ENCODE measurements at regions not wholly inside any gene's neighbourhood (a gene's known extent, or its start where the extent isn't known, plus 50 kb on each side); places are given as distances from the start of the nearest gene placed in this dataset.

DNA sequence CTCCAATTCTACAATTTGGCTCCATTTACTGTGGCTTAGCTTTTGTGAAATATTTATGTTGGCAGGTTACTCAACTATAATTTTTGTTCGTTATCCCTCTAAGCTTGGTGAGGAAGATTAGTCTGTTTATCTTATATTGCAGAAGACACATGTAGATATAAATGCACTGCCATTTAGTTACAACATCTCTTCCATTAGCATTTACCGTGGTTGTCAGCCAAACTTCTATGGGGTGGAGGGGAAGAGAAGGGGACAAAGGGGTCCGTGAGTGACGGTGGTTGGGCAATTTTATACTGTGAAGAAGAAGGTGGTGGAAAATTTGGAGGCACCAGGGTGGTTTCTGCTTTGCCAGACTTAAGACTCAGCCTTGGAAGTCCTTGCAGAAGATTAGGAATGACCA lies 117.6 kb upstream of the CXCR4 start:
- Histone ChIP-seq H3K9ac (ENCODE audit: low read length) (no peak overlapping the region), H3K36me3 (ENCODE audit: insufficient read depth, low read length) (no peaks in the 10 kb centered on the region), H3K4me1 (ENCODE audit: insufficient read depth, low read length) (peaks cover 34% of the 10 kb centered on the region), H3K27ac (ENCODE audit: low read depth, low read length) (no peak overlapping the region), H3K9me3 (ENCODE audit: low read length) (no peaks in the 10 kb centered on the region), H3K4me3 (ENCODE audit: low read depth in 1 of 2, low read length in 2 of 2) (no peak overlapping the region), H3K27me3 (ENCODE audit: control insufficient read depth in 1 of 2, insufficient read depth in 2 of 2, low read length in 2 of 2) (no peaks in the 10 kb centered on the region)

DNA sequence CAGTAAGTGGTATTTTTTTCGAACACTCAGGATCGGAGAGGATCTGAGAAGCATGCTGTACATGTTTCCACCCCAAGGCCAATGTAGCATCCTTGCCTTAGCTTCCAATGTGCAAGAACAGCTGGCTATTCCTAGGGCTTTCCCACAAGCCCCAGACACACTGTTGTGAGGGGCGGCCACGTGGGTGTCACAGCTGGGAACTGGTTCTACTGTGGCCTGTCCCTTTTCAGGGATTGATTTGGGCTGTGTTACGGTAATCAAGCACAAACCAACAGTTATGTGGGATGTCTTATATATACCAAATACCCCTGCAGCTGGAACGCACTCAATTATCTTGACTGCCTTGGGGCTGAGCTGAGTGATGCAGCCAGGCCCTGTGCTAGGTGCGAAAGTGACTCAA lies 116.3 kb upstream of the CXCR4 start:
- H3K27ac ChIP-seq (ENCODE audit: low read depth, low read length): no peak overlapping the region
- no peaks in the 10 kb centered on the region for H3K9me3 ChIP-seq (ENCODE audit: low read length)
- H3K4me1 ChIP-seq (ENCODE audit: insufficient read depth, low read length): peaks cover 34% of the 10 kb centered on the region
- H3K36me3 ChIP-seq (ENCODE audit: insufficient read depth, low read length): no peaks in the 10 kb centered on the region
- no peaks in the 10 kb centered on the region for H3K27me3 ChIP-seq (ENCODE audit: control insufficient read depth in 1 of 2, insufficient read depth in 2 of 2, low read length in 2 of 2)
- H3K4me3 ChIP-seq (ENCODE audit: low read depth in 1 of 2, low read length in 2 of 2): no peak overlapping the region
- H3K9ac ChIP-seq (ENCODE audit: low read length): no peak overlapping the region

DNA sequence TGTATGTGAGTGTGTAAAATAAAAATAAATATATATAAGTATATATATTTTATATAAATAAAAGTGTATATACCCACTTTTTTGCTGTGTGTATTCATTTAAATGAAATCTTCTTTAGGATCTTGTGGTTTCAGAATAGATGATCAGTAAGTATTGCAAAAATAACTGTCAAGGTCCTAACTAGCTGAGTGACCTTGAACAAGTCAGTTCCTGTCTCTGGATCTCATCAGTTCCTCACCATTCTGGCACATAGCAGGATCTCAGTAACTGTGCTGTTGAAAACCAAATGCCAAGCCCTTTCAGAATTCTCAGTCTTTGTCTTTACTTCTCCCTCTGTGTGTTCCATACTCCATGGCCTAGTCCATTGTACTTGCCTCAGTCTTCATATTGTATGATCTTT lies 115.3 kb upstream of the CXCR4 start:
- peaks cover 28% of the 10 kb centered on the region for H3K4me1 ChIP-seq (ENCODE audit: insufficient read depth, low read length)

DNA sequence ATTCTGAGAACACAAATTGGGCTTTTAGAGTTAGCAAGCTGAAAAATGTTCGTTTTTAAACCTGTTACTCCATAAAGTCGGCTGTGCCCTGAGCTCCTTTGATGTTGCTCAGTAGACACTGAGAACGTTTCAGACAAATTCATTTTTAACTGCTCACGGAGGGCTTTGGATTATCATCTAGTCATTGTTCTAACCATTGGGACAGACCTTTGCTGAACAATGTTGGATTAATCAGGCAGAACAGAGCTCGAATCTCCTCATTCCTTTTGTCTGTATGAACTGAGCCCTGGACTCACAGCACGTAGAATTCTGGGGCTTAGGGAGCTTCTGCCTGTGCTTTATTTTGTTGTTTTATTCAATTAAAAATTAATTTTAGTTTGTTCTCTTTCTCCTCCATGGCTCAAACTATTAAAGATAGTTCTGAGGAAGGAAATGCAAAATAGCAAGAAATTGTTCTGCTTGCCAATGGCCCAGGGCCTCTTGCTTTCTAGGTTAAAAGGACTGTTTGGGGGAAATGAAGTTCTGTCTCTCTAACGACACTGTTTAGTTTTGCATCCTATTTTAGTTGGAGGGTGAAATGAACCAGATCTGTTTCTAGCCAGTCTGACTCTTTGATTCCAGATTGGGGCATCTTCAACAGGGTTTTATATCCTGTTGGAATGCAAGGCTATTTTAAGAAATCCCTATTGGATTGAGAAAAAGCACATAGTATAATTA lies 114.7 kb upstream of the CXCR4 start:
- Histone ChIP-seq H3K27me3 (ENCODE audit: control insufficient read depth in 1 of 2, insufficient read depth in 2 of 2, low read length in 2 of 2) (no peaks in the 10 kb centered on the region), H3K27ac (ENCODE audit: low read depth, low read length) (no peak overlapping the region), H3K36me3 (ENCODE audit: insufficient read depth, low read length) (no peaks in the 10 kb centered on the region), H3K9ac (ENCODE audit: low read length) (no peak overlapping the region), H3K9me3 (ENCODE audit: low read length) (no peaks in the 10 kb centered on the region), H3K4me3 (ENCODE audit: low read depth in 1 of 2, low read length in 2 of 2) (no peak overlapping the region), H3K4me1 (ENCODE audit: insufficient read depth, low read length) (peaks cover 23% of the 10 kb centered on the region)

More for the DNA sequence above, 115.3 kb upstream of the CXCR4 start:
- Histone ChIP-seq H3K9ac (ENCODE audit: low read length) (no peak overlapping the region), H3K27me3 (ENCODE audit: control insufficient read depth in 1 of 2, insufficient read depth in 2 of 2, low read length in 2 of 2) (no peaks in the 10 kb centered on the region), H3K9me3 (ENCODE audit: low read length) (no peaks in the 10 kb centered on the region), H3K4me3 (ENCODE audit: low read depth in 1 of 2, low read length in 2 of 2) (no peak overlapping the region), H3K36me3 (ENCODE audit: insufficient read depth, low read length) (no peaks in the 10 kb centered on the region), H3K27ac (ENCODE audit: low read depth, low read length) (no peak overlapping the region)

DNA sequence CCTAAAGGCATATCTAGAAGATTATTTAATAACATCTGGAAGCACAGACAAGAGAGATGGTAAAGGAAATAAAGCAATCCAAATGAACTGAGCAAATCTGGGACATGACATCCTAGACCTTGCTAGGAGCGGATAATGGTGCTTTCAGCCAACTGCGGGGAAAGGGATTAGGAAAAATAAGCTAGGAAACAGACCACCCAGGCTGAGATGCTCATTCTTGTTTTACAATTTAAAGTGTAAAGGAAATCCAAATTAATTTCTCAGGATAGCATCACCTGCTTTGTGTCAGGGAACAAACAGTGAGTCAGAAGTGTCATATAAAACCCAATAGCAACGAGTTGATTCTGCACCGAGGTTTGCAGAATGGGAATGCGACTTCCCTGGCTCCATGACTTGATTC lies 112.5 kb upstream of the CXCR4 start:
- Histone ChIP-seq H3K9ac (ENCODE audit: low read length) (no peak overlapping the region), H3K9me3 (ENCODE audit: low read length) (no peaks in the 10 kb centered on the region), H3K36me3 (ENCODE audit: insufficient read depth, low read length) (no peaks in the 10 kb centered on the region), H3K4me3 (ENCODE audit: low read depth in 1 of 2, low read length in 2 of 2) (no peak overlapping the region), H3K27ac (ENCODE audit: low read depth, low read length) (no peak overlapping the region), H3K4me1 (ENCODE audit: insufficient read depth, low read length) (peaks cover 15% of the 10 kb centered on the region), H3K27me3 (ENCODE audit: control insufficient read depth in 1 of 2, insufficient read depth in 2 of 2, low read length in 2 of 2) (no peaks in the 10 kb centered on the region)

DNA sequence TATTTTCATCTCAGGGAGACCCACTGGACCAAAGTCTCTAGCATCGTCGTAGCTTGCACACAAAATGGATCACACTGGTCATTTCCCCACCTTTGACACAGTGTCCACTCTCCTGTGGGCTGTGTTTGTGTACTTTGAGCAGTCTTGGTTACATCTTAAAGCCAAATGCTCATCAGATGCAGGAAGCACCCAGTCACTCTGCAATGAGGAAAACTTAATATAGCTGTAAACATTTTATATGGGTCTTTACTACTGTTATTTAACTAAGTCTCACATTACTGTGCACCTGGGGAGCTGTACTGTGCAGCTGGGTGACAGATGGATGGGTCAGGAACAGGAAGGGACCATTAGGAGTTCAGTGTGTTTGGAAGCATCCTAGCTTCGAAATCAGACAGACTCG lies 109.0 kb upstream of the CXCR4 start:
- no peak overlapping the region for H3K27ac ChIP-seq (ENCODE audit: low read depth, low read length)
- peaks cover 6% of the 10 kb centered on the region for H3K4me1 ChIP-seq (ENCODE audit: insufficient read depth, low read length)
- no peaks in the 10 kb centered on the region for H3K36me3 ChIP-seq (ENCODE audit: insufficient read depth, low read length)
- no peak overlapping the region for H3K4me3 ChIP-seq (ENCODE audit: low read depth in 1 of 2, low read length in 2 of 2)
- no peaks in the 10 kb centered on the region for H3K9me3 ChIP-seq (ENCODE audit: low read length)
- no peak overlapping the region for H3K9ac ChIP-seq (ENCODE audit: low read length)
- no peaks in the 10 kb centered on the region for H3K27me3 ChIP-seq (ENCODE audit: control insufficient read depth in 1 of 2, insufficient read depth in 2 of 2, low read length in 2 of 2)

DNA sequence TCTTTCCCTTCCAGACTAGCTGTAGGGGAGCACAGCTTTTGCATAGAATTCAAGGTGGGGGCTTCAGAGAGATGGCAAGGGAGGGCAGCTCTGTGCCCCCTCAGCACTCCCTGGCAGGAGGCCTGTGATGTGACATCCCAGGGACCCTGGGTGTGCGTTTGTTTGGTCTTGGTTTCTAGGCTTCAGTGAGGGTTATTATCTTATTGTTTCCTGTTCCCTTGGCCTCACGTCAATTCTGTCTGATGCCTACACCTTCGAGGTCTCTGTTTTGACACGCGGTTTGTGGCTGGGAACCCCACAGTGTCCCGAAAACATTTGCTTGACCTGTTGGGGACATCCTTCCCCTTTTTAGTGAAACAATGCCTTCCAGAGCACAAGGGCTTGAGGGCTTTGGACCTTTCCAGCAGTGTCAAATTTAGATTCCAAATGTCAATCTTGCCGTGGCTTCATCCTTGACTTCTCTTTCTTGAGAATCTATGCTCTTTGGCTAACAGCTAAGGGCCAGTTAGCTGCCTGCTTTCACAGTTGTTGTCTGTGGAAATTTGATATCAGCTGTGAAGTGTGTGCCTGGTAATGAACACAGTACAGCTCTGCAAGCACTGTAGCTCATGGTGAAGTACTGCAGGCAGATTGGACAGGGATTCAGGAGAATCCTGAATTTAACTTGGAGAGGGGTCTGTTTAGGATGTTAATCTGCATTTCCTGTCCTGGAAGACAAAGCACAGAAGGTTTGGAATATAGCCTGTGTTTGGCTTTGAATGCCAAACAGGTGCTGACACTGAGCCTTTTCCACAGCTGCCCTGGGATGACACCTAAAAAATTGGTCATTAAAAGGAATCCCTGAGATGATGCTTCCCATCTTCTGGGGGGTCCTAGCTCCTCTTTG lies 108.2 kb upstream of the CXCR4 start:
- H3K4me3 ChIP-seq (ENCODE audit: low read depth in 1 of 2, low read length in 2 of 2): no peak overlapping the region
- no peaks in the 10 kb centered on the region for H3K9me3 ChIP-seq (ENCODE audit: low read length)
- no peaks in the 10 kb centered on the region for H3K36me3 ChIP-seq (ENCODE audit: insufficient read depth, low read length)
- H3K4me1 ChIP-seq (ENCODE audit: insufficient read depth, low read length): peaks cover 6% of the 10 kb centered on the region
- H3K27ac ChIP-seq (ENCODE audit: low read depth, low read length): no peak overlapping the region
- H3K27me3 ChIP-seq (ENCODE audit: control insufficient read depth in 1 of 2, insufficient read depth in 2 of 2, low read length in 2 of 2): no peaks in the 10 kb centered on the region
- no peak overlapping the region for H3K9ac ChIP-seq (ENCODE audit: low read length)

DNA sequence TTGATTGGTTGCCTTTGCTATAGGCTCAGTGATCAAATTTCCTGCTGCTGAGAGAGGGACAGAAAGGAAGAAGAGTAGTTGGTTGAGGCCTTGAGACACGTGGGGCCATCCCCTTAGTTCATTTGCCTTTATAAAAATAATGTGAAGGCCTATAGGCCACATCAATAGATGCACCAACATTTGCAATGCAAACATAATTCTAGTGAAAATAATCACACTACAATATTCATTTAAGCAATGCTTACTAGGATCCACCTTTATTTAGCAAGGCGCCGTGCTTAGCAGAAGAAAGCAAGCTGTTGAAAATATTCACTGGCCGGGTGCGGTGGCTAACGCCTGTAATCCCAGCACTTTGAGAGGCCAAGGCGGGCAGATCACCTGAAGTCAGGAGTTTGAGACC lies 105.3 kb upstream of the CXCR4 start:
- H3K27me3 ChIP-seq (ENCODE audit: control insufficient read depth in 1 of 2, insufficient read depth in 2 of 2, low read length in 2 of 2): no peaks in the 10 kb centered on the region
- no peaks in the 10 kb centered on the region for H3K9me3 ChIP-seq (ENCODE audit: low read length)
- peaks cover 6% of the 10 kb centered on the region for H3K4me1 ChIP-seq (ENCODE audit: insufficient read depth, low read length)
- no peak overlapping the region for H3K4me3 ChIP-seq (ENCODE audit: low read depth in 1 of 2, low read length in 2 of 2)
- H3K36me3 ChIP-seq (ENCODE audit: insufficient read depth, low read length): no peaks in the 10 kb centered on the region
- no peak overlapping the region for H3K9ac ChIP-seq (ENCODE audit: low read length)
- no peak overlapping the region for H3K27ac ChIP-seq (ENCODE audit: low read depth, low read length)

DNA sequence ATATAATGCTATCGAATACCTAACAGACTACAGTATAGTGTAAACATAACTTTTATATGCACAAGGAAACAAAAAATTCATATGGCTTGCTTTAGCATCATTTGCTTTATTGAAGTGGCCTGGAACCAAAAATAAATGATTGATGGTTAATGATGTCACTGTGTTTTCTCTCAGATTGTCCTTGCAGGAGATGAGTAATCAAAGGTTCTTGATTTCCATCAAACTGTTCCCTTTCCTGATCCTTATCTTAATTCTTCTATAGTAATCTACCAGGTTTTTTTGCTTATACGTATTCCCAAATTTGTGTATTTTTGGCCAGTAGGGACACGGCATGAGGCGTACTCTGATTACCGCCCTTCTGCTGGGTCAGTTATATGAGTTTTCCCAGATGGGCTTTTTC lies 104.9 kb upstream of the CXCR4 start:
- H3K27ac ChIP-seq (ENCODE audit: low read depth, low read length): no peak overlapping the region
- H3K9me3 ChIP-seq (ENCODE audit: low read length): no peaks in the 10 kb centered on the region
- no peaks in the 10 kb centered on the region for H3K27me3 ChIP-seq (ENCODE audit: control insufficient read depth in 1 of 2, insufficient read depth in 2 of 2, low read length in 2 of 2)
- no peak overlapping the region for H3K4me3 ChIP-seq (ENCODE audit: low read depth in 1 of 2, low read length in 2 of 2)
- H3K4me1 ChIP-seq (ENCODE audit: insufficient read depth, low read length): peaks cover 6% of the 10 kb centered on the region
- no peaks in the 10 kb centered on the region for H3K36me3 ChIP-seq (ENCODE audit: insufficient read depth, low read length)
- H3K9ac ChIP-seq (ENCODE audit: low read length): no peak overlapping the region

DNA sequence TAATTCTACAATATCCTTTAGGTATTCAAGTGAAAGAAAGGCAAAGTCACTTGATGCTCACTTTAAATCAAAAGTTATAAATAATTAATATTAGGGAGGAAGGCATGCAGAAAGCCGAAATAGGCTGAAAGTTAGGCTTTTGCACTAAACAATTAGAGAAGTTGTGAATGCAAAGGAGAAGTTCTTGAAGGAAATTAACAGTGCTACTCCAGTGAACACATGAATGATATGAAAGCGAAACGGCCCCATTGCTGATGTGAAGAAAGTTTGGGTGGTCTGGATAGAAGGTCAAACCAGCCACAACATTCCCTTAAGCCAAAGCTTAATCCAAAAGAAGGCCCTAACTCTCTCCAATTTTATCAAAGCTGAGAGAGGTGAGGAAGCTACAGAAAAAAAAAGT lies 103.1 kb upstream of the CXCR4 start:
- H3K27ac ChIP-seq (ENCODE audit: low read depth, low read length): no peak overlapping the region
- H3K36me3 ChIP-seq (ENCODE audit: insufficient read depth, low read length): no peaks in the 10 kb centered on the region
- H3K4me1 ChIP-seq (ENCODE audit: insufficient read depth, low read length): no peaks in the 10 kb centered on the region
- no peak overlapping the region for H3K9ac ChIP-seq (ENCODE audit: low read length)
- H3K27me3 ChIP-seq (ENCODE audit: control insufficient read depth in 1 of 2, insufficient read depth in 2 of 2, low read length in 2 of 2): no peaks in the 10 kb centered on the region
- H3K4me3 ChIP-seq (ENCODE audit: low read depth in 1 of 2, low read length in 2 of 2): no peak overlapping the region
- no peaks in the 10 kb centered on the region for H3K9me3 ChIP-seq (ENCODE audit: low read length)

DNA sequence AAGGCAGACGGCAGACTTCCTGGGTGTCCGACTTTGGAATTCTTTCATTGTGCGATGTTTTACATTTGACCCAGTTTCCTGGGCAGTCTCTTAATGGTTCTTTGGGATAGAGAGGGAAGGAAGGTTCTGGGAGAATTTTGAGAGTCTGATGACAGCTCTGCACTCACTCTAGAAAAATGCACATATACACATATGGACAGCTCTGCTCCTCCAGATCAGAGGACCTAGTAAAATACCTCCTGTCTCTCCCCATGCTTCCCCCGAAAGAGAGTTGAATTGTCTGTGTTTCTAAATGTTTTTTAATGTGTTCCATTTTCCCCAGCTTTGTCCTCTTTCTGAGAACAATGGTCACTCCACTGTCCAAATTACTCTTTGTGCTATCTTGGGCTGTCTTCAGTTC lies 102.0 kb upstream of the CXCR4 start:
- Histone ChIP-seq H3K27me3 (ENCODE audit: control insufficient read depth in 1 of 2, insufficient read depth in 2 of 2, low read length in 2 of 2) (no peaks in the 10 kb centered on the region), H3K36me3 (ENCODE audit: insufficient read depth, low read length) (no peaks in the 10 kb centered on the region), H3K9ac (ENCODE audit: low read length) (no peak overlapping the region), H3K9me3 (ENCODE audit: low read length) (no peaks in the 10 kb centered on the region), H3K27ac (ENCODE audit: low read depth, low read length) (no peak overlapping the region), H3K4me3 (ENCODE audit: low read depth in 1 of 2, low read length in 2 of 2) (no peak overlapping the region), H3K4me1 (ENCODE audit: insufficient read depth, low read length) (no peaks in the 10 kb centered on the region)

DNA sequence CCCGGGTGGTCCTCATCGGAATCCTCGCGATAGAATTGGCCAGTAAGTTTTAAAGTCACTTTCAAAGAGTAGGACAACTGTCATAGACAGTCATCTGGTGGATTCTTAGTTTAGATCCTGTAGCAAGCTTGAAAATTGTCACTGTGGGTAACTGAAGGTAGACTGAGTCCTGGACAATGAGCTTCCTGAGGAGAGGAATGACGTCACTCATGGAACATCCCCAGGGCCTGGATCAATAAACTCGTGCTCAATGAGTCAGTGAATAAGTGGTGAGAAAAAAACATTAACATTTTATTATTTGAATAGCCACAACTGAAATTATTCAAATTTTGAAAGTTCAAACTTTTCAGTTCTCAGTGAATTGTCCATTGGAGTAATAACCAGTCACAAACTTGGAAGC lies 101.4 kb upstream of the CXCR4 start:
- Histone ChIP-seq H3K9ac (ENCODE audit: low read length) (no peak overlapping the region), H3K36me3 (ENCODE audit: insufficient read depth, low read length) (no peaks in the 10 kb centered on the region), H3K27ac (ENCODE audit: low read depth, low read length) (no peak overlapping the region), H3K27me3 (ENCODE audit: control insufficient read depth in 1 of 2, insufficient read depth in 2 of 2, low read length in 2 of 2) (no peaks in the 10 kb centered on the region), H3K4me1 (ENCODE audit: insufficient read depth, low read length) (no peaks in the 10 kb centered on the region), H3K9me3 (ENCODE audit: low read length) (no peaks in the 10 kb centered on the region), H3K4me3 (ENCODE audit: low read depth in 1 of 2, low read length in 2 of 2) (no peak overlapping the region)

Measured in muscle layer of colon (tissue), 2 donors.